ENCODE measurements at regions not wholly inside any gene's neighbourhood (a gene's known extent, or its start where the extent isn't known, plus 50 kb on each side); places are given as distances from the start of the nearest gene placed in this dataset.

- DNase-seq = no peak
These were observed 151.3 kb upstream of the KCNIP4 start for GRCh38 chr4:22099896-22100295.

- no peak for DNase-seq
These were observed 149.0 kb upstream of the KCNIP4 start for GRCh38 chr4:22097596-22097995.

- DNase-seq = no peak
These were observed 145.6 kb upstream of the KCNIP4 start for GRCh38 chr4:22094217-22094616.

- no peak for DNase-seq
These were observed 144.6 kb upstream of the KCNIP4 start for GRCh38 chr4:22093126-22093525.

- no peak for DNase-seq
These were observed 143.3 kb upstream of the KCNIP4 start for GRCh38 chr4:22091906-22092305.

GRCh38 chr4:22091352-22091717, 142.8 kb upstream of the KCNIP4 start:
- peak in 1 of 3 experiments; percentile 10 for DNase-seq

- no peak for DNase-seq
These were observed 142.2 kb upstream of the KCNIP4 start for GRCh38 chr4:22090661-22091351.

- no peak for DNase-seq
These were observed 129.0 kb upstream of the KCNIP4 start for GRCh38 chr4:22077571-22077970.

- DNase-seq = no peak
These were observed 124.2 kb upstream of the KCNIP4 start for GRCh38 chr4:22072726-22073125.

GRCh38 chr4:22072240-22072639, 123.7 kb upstream of the KCNIP4 start:
- no peak for DNase-seq

- no peak for DNase-seq
These were observed 123.2 kb upstream of the KCNIP4 start for GRCh38 chr4:22071749-22072148.

GRCh38 chr4:22070256-22070655, 121.7 kb upstream of the KCNIP4 start:
- no peak for DNase-seq

GRCh38 chr4:22063613-22064012, 115.0 kb upstream of the KCNIP4 start:
- no peak for DNase-seq

GRCh38 chr4:22062676-22063075, 114.1 kb upstream of the KCNIP4 start:
- DNase-seq = no peak

- no peak for DNase-seq
These were observed 107.4 kb upstream of the KCNIP4 start for GRCh38 chr4:22055954-22056353.

GRCh38 chr4:22052076-22052475, 103.5 kb upstream of the KCNIP4 start:
- DNase-seq = no peak

GRCh38 chr4:22048323-22048722, 99.8 kb upstream of the KCNIP4 start:
- no peak for DNase-seq

- no peak for DNase-seq
These were observed 99.2 kb upstream of the KCNIP4 start for GRCh38 chr4:22047793-22048192.

- DNase-seq = no peak
These were observed 96.6 kb upstream of the KCNIP4 start for GRCh38 chr4:22045051-22045630.

GRCh38 chr4:22031423-22031822, 82.9 kb upstream of the KCNIP4 start:
- peak in 1 of 3 experiments; percentile 19 for DNase-seq

- no peak for DNase-seq
These were observed 82.3 kb upstream of the KCNIP4 start for GRCh38 chr4:22030881-22031280.

GRCh38 chr4:22030307-22030706, 81.7 kb upstream of the KCNIP4 start:
- DNase-seq = peak in 2 of 3 experiments; percentile 63 to 90

GRCh38 chr4:22029803-22030202, 81.2 kb upstream of the KCNIP4 start:
- DNase-seq = peak; percentile 22 to 90 (median 69)

- no peak for DNase-seq
These were observed 72.5 kb upstream of the KCNIP4 start for GRCh38 chr4:22021106-22021505.

GRCh38 chr4:22020129-22020528, 71.6 kb upstream of the KCNIP4 start:
- no peak for DNase-seq

All from NCI-H1417 (cell line).